HL-60 (cell line): ENCODE measurements at regions not wholly inside any gene's neighbourhood (a gene's known extent, or its start where the extent isn't known, plus 50 kb on each side); places are given as distances from the start of the nearest gene placed in this dataset.

Experiments used
- DNase-seq, 2 experiments: peaks; one replicate each; pipeline ENCODE4 v3.0.0-alpha.2; 2010 to 2020; ENCODE audit warnings: low read depth in 1 of 2, low spot score in 1 of 2
- H3K27ac ChIP-seq: fragments of 250-450 bp; sonication (Bioruptor Pico); replicated peaks from 2 replicates; pipeline ENCODE4 v1.5.1; 2020; ENCODE audit warnings: mild to moderate bottlenecking, moderate library complexity
- H3K27me3 ChIP-seq: fragments of 250-450 bp; sonication (Bioruptor Pico); 2 replicates; pipeline ENCODE4 v1.5.1; 2021; ENCODE audit warnings: mild to moderate bottlenecking, moderate library complexity; ENCODE audit not compliant: insufficient read depth, poor library complexity, severe bottlenecking
- H3K4me3 ChIP-seq: replicated peaks from 2 replicates; pipeline ENCODE4 v1.5.1; 2011; ENCODE audit warnings: mild to moderate bottlenecking, control low read depth, low read length; ENCODE audit not compliant: insufficient read depth
- CTCF ChIP-seq: IDR thresholded peaks from one replicate; pipeline ENCODE4 v1.5.1; 2011; ENCODE audit warnings: low read length, control low read depth, inconsistent platforms; ENCODE audit not compliant: insufficient read depth
- GABPA ChIP-seq: IDR thresholded peaks from 2 replicates; pipeline ENCODE4 v1.6.1; 2012; ENCODE audit warnings: low read depth
- POLR2AphosphoS5 ChIP-seq: IDR thresholded peaks from 2 replicates; pipeline ENCODE4 v1.6.1; 2012; ENCODE audit warnings: low read depth
- REST ChIP-seq: IDR thresholded peaks from 2 replicates; pipeline ENCODE4 v1.6.1; 2012; ENCODE audit warnings: low read depth; ENCODE audit not compliant: insufficient replicate concordance
- SPI1 ChIP-seq: IDR thresholded peaks from 2 replicates; pipeline ENCODE4 v1.6.1; 2012; ENCODE audit warnings: low read depth, mild to moderate bottlenecking, borderline replicate concordance

- no peaks in the 10 kb centered on the region for H3K27me3 ChIP-seq
- DNase-seq, result no peak
- no peak overlapping the region for H3K27ac ChIP-seq
- TF ChIP-seq SPI1, result no peak
- no peak for TF ChIP-seq GABPA
- TF ChIP-seq CTCF, result no peak
- no peak for TF ChIP-seq REST
- no peak for TF ChIP-seq POLR2AphosphoS5
- no peak overlapping the region for H3K4me3 ChIP-seq
These were observed 115.2 kb upstream of the KCNMB2 start for GRCh38 chr3:178421069-178421468.

GRCh38 chr3:178422406-178422805, 113.8 kb upstream of the KCNMB2 start:
- Histone ChIP-seq H3K27me3 (no peaks in the 10 kb centered on the region), H3K27ac (no peak overlapping the region), H3K4me3 (no peak overlapping the region)
- TF ChIP-seq SPI1 (no peak), GABPA (no peak), POLR2AphosphoS5 (no peak), REST (no peak), CTCF (no peak)
- no peak for DNase-seq

- H3K4me3 ChIP-seq, result no peak overlapping the region
- no peak for DNase-seq
- no peaks in the 10 kb centered on the region for H3K27me3 ChIP-seq
- no peak for TF ChIP-seq REST
- TF ChIP-seq SPI1, result no peak
- no peak for TF ChIP-seq CTCF
- H3K27ac ChIP-seq, result no peak overlapping the region
These were observed 108.2 kb upstream of the KCNMB2 start for GRCh38 chr3:178428037-178428436.
